HFF-Myc (cell line): ENCODE measurements at regions not wholly inside any gene's neighbourhood (a gene's known extent, or its start where the extent isn't known, plus 50 kb on each side); places are given as distances from the start of the nearest gene placed in this dataset.

Experiments used
- DNase-seq: peaks from one replicate; pipeline ENCODE4 v3.0.0-alpha.2; 2011; ENCODE audit warnings: low read depth; ENCODE audit errors: extremely low read depth
- H3K4me3 ChIP-seq: replicated peaks from 2 replicates; pipeline ENCODE4 v1.5.1; 2011; ENCODE audit warnings: low read depth, mild to moderate bottlenecking, control low read depth, low read length
- CTCF ChIP-seq: IDR thresholded peaks from 2 replicates; pipeline ENCODE4 v1.5.1; 2012; ENCODE audit warnings: mild to moderate bottlenecking, low read depth, low read length, control low read depth; ENCODE audit errors: missing control alignments

GRCh38 chr6:40907198-40907701 lies 131.8 kb downstream of the UNC5CL start:
- TF ChIP-seq CTCF, result no peak
- no peak for DNase-seq

GRCh38 chr6:40906759-40907158 lies 132.3 kb downstream of the UNC5CL start:
- DNase-seq, result no peak
- no peak for TF ChIP-seq CTCF

More at GRCh38 chr6:40907198-40907701, 131.8 kb downstream of the UNC5CL start:
- H3K4me3 ChIP-seq, result no peak overlapping the region

GRCh38 chr6:40904583-40905194 lies 134.3 kb downstream of the UNC5CL start:
- no peak overlapping the region for H3K4me3 ChIP-seq
- DNase-seq, result no peak
- TF ChIP-seq CTCF, result no peak

More at GRCh38 chr6:40906759-40907158, 132.3 kb downstream of the UNC5CL start:
- no peak overlapping the region for H3K4me3 ChIP-seq

GRCh38 chr6:40903456-40903855 lies 135.6 kb downstream of the UNC5CL start:
- no peak overlapping the region for H3K4me3 ChIP-seq
- TF ChIP-seq CTCF, result no peak
- no peak for DNase-seq

GRCh38 chr6:40901322-40902055 lies 137.5 kb downstream of the UNC5CL start:
- no peak for TF ChIP-seq CTCF
- DNase-seq, result no peak
- H3K4me3 ChIP-seq, result no peak overlapping the region

- DNase-seq, result no peak
- TF ChIP-seq CTCF, result no peak
- H3K4me3 ChIP-seq, result no peak overlapping the region
Observed at GRCh38 chr6:40900791-40901190, 138.2 kb downstream of the UNC5CL start.
